Upper lobe of left lung (tissue), 6 donors: ENCODE measurements at regions not wholly inside any gene's neighbourhood (a gene's known extent, or its start where the extent isn't known, plus 50 kb on each side); places are given as distances from the start of the nearest gene placed in this dataset.

Source experiments
- ATAC-seq, 2 donors: fragments of 200-7000 bp; cut with Tn5 transposase; one replicate each; pipeline ENCODE4 v1.9.1; 2022; ENCODE audit warnings: mild to moderate bottlenecking in 2 of 2, moderate library complexity in 2 of 2; ENCODE audit not compliant: low FRiP score in 2 of 2
- DNase-seq, 2 donors: peaks; one replicate each; pipeline ENCODE4 v3.0.0-alpha.2; 2019 to 2020
- H3K27ac ChIP-seq, 4 donors: fragments of 200-600 bp; sonication (generic); one replicate each; pipeline ENCODE4 v1.5.1; 2016 to 2019
- H3K27me3 ChIP-seq, 4 donors: fragments of 200-600 bp; sonication (generic); one replicate each; pipeline ENCODE4 v1.5.1; 2017 to 2019
- H3K36me3 ChIP-seq, 4 donors: fragments of 200-600 bp; sonication (generic); one replicate each; pipeline ENCODE4 v1.5.1; 2016 to 2019
- H3K4me1 ChIP-seq, 4 donors: fragments of 200-600 bp; sonication (generic); one replicate each; pipeline ENCODE4 v1.5.1; 2018 to 2019
- H3K4me3 ChIP-seq, 4 donors: fragments of 200-600 bp; sonication (generic); one replicate each; pipeline ENCODE4 v1.5.1; 2017 to 2019; ENCODE audit warnings: mild to moderate bottlenecking in 2 of 4, moderate library complexity in 1 of 4
- H3K9me3 ChIP-seq, 4 donors: fragments of 200-600 bp; sonication (generic); one replicate each; pipeline ENCODE4 v1.5.1; 2018 to 2019
- CTCF ChIP-seq, 6 experiments: fragments of 450-650 bp in 4 of 6; fragments of 200-600 bp in 2 of 6; sonication (generic) in 2 of 6; IDR thresholded peaks; one replicate each; pipeline ENCODE4 v1.5.1; 2016 to 2019; ENCODE audit warnings: antibody characterized with exemption in 6 of 6
- EP300 ChIP-seq, 4 donors: sonication (generic); formaldehyde crosslinking; IDR thresholded peaks; one replicate each; pipeline ENCODE4 v1.5.1; 2017; ENCODE audit warnings: antibody characterized with exemption in 4 of 4, control low read depth in 2 of 4
- POLR2A ChIP-seq, 4 donors: fragments of 450-650 bp; IDR thresholded peaks; one replicate each; pipeline ENCODE4 v1.5.1; 2016 to 2017; ENCODE audit warnings: antibody characterized with exemption in 4 of 4, mild to moderate bottlenecking in 2 of 4
- POLR2AphosphoS5 ChIP-seq, 2 donors: sonication (generic); formaldehyde crosslinking; IDR thresholded peaks; one replicate each; pipeline ENCODE4 v1.5.1; 2017; ENCODE audit warnings: antibody characterized with exemption in 2 of 2
- WGBS, 2 donors: methylation state at CpG; one replicate each; pipeline ENCODE4 v1.1.5; 2017 to 2018; 5-methylcytosine and 5-hydroxymethylcytosine counted together
- donor health status: DM: no; HTN: no; CAD: no; lungs with moderate emphysema.
- donor health status: DM: no; HTN: yes; CAD: no; lungs with severe emphysema.

- Histone ChIP-seq H3K27me3 (no peaks in the 10 kb centered on the region), H3K9me3 (no peaks in the 10 kb centered on the region), H3K36me3 (no peaks in the 10 kb centered on the region), H3K27ac (no peak overlapping the region), H3K4me3 (no peak overlapping the region), H3K4me1 (no peaks in the 10 kb centered on the region)
- ATAC-seq (no peak), DNase-seq (no peak)
- 88 to 93% methylated on average over 4 of the region's 4 CpGs for WGBS, 2 donors
- no peak for TF ChIP-seq CTCF (IDR thresholded peaks at IDR 0.05)
- no peak for TF ChIP-seq POLR2AphosphoS5 (IDR thresholded peaks at IDR 0.05)
- no peak for TF ChIP-seq EP300 (IDR thresholded peaks at IDR 0.05)
- TF ChIP-seq POLR2A (IDR thresholded peaks at IDR 0.05), result no peak
Measured at GRCh38 chr4:180333162-180333561, 1910.0 kb upstream of the TENM3 start.

GRCh38 chr4:180335566-180335965 is 1907.6 kb upstream of the TENM3 start:
- H3K36me3 ChIP-seq, result no peaks in the 10 kb centered on the region
- H3K4me3 ChIP-seq, result no peak overlapping the region
- H3K4me1 ChIP-seq, result no peaks in the 10 kb centered on the region
- no peaks in the 10 kb centered on the region for H3K9me3 ChIP-seq
- no peak overlapping the region for H3K27ac ChIP-seq
- WGBS, 2 donors, result 77 to 78% methylated on average over 1 of the region's 1 CpG
- ATAC-seq (no peak), DNase-seq (no peak)
- H3K27me3 ChIP-seq, result no peaks in the 10 kb centered on the region
- TF ChIP-seq EP300 (IDR thresholded peaks at IDR 0.05) (no peak), POLR2A (IDR thresholded peaks at IDR 0.05) (no peak), POLR2AphosphoS5 (IDR thresholded peaks at IDR 0.05) (no peak), CTCF (IDR thresholded peaks at IDR 0.05) (no peak)

GRCh38 chr4:180336494-180337090 is 1906.6 kb upstream of the TENM3 start:
- no peaks in the 10 kb centered on the region for H3K4me1 ChIP-seq
- H3K27me3 ChIP-seq, result no peaks in the 10 kb centered on the region
- H3K4me3 ChIP-seq, result no peak overlapping the region
- DNase-seq, result no peak
- H3K36me3 ChIP-seq, result no peaks in the 10 kb centered on the region
- H3K9me3 ChIP-seq, result no peaks in the 10 kb centered on the region
- ATAC-seq, result no peak
- 50 to 63% methylated on average over 1 of the region's 1 CpG for WGBS, 2 donors
- H3K27ac ChIP-seq, result no peak overlapping the region
- TF ChIP-seq POLR2A (IDR thresholded peaks at IDR 0.05) (no peak), CTCF (IDR thresholded peaks at IDR 0.05) (no peak), POLR2AphosphoS5 (IDR thresholded peaks at IDR 0.05) (no peak), EP300 (IDR thresholded peaks at IDR 0.05) (no peak)

GRCh38 chr4:180341926-180342325 is 1901.3 kb upstream of the TENM3 start:
- Histone ChIP-seq H3K27ac (no peak overlapping the region), H3K27me3 (no peaks in the 10 kb centered on the region), H3K4me1 (no peaks in the 10 kb centered on the region), H3K9me3 (no peaks in the 10 kb centered on the region), H3K36me3 (no peaks in the 10 kb centered on the region), H3K4me3 (no peak overlapping the region)
- 90 to 92% methylated on average over 5 of the region's 5 CpGs for WGBS, 2 donors
- TF ChIP-seq CTCF (IDR thresholded peaks at IDR 0.05) (no peak), POLR2AphosphoS5 (IDR thresholded peaks at IDR 0.05) (no peak), POLR2A (IDR thresholded peaks at IDR 0.05) (no peak), EP300 (IDR thresholded peaks at IDR 0.05) (no peak)
- DNase-seq, result no peak
- no peak for ATAC-seq

- H3K4me1 ChIP-seq, result no peaks in the 10 kb centered on the region
- H3K9me3 ChIP-seq, result no peaks in the 10 kb centered on the region
- TF ChIP-seq EP300 (IDR thresholded peaks at IDR 0.05), result no peak
- no peak for TF ChIP-seq POLR2AphosphoS5 (IDR thresholded peaks at IDR 0.05)
- TF ChIP-seq CTCF (IDR thresholded peaks at IDR 0.05), result no peak
- TF ChIP-seq POLR2A (IDR thresholded peaks at IDR 0.05), result no peak
- H3K4me3 ChIP-seq, result no peak overlapping the region
- ATAC-seq (no peak), DNase-seq (no peak)
- H3K36me3 ChIP-seq, result no peaks in the 10 kb centered on the region
- H3K27ac ChIP-seq, result no peak overlapping the region
- H3K27me3 ChIP-seq, result no peaks in the 10 kb centered on the region
- 78 to 80% methylated on average over 2 of the region's 2 CpGs for WGBS, 2 donors
Measured at GRCh38 chr4:180350901-180351300, 1892.3 kb upstream of the TENM3 start.
